HCT116 (cell line): ENCODE measurements at regions not wholly inside any gene's neighbourhood (a gene's known extent, or its start where the extent isn't known, plus 50 kb on each side); places are given as distances from the start of the nearest gene placed in this dataset.

Source experiments
- CTCF ChIP-seq, 3 experiments: fragments of 200-600 bp in 1 of 3; sonication (generic) in 1 of 3; IDR thresholded peaks in 2 of 3; conservative IDR thresholded peaks in 1 of 3; 2 replicates each; pipeline ENCODE4 v1.5.1; 2012 to 2017; ENCODE audit warnings: low read depth in 2 of 3, low read length in 2 of 3, antibody characterized with exemption in 1 of 3, borderline replicate concordance in 1 of 3, control low read depth in 1 of 3, mild to moderate bottlenecking in 1 of 3, mixed read lengths in 1 of 3, mixed run types in 1 of 3, moderate library complexity in 1 of 3; ENCODE audit not compliant: insufficient read depth in 1 of 3
- POLR2A ChIP-seq: IDR thresholded peaks from 2 replicates; pipeline ENCODE4 v1.7.0; 2011; ENCODE audit warnings: borderline replicate concordance; ENCODE audit not compliant: insufficient read depth, insufficient read length; ENCODE audit errors: extremely low read depth

GRCh38 chrX:46447384-46447783 is 97.8 kb downstream of the ZNF674 start:
- TF ChIP-seq CTCF (IDR thresholded peaks at IDR 0.05 in 2 of 3, conservative IDR thresholded peaks at IDR 0.05 in 1 of 3; ENCODE audit: borderline replicate concordance in 1 of 3, insufficient read depth in 1 of 3, low read depth in 2 of 3, low read length in 2 of 3) = no peak
- TF ChIP-seq POLR2A = no peak
